ENCODE measurements at regions not wholly inside any gene's neighbourhood (a gene's known extent, or its start where the extent isn't known, plus 50 kb on each side); places are given as distances from the start of the nearest gene placed in this dataset.

- TF ChIP-seq CTCF (IDR thresholded peaks at IDR 0.05; ENCODE audit: control extremely low read depth in 1 of 3, insufficient read depth in 1 of 3, low read depth in 1 of 3, low read length in 3 of 3) = no peak
- no peak for TF ChIP-seq RNF2 (IDR thresholded peaks at IDR 0.05; ENCODE audit: borderline replicate concordance, low read depth, low read length, missing control alignments, poor library complexity, severe bottlenecking)
- no peak for TF ChIP-seq BCL11A (IDR thresholded peaks at IDR 0.05; ENCODE audit: low read depth in 2 of 2, low read length in 2 of 2)
- no peak for TF ChIP-seq KDM5A (IDR thresholded peaks at IDR 0.05; ENCODE audit: low read length)
- no peak for TF ChIP-seq MAX (IDR thresholded peaks at IDR 0.05)
- no peak for TF ChIP-seq EZH2 (IDR thresholded peaks at IDR 0.05; ENCODE audit: low read depth, low read length, severe bottlenecking)
- no peak for TF ChIP-seq POLR2A (IDR thresholded peaks at IDR 0.05; ENCODE audit: control extremely low read depth in 1 of 2, low read depth in 2 of 2, low read length in 2 of 2)
- no peak for TF ChIP-seq NRF1 (IDR thresholded peaks at IDR 0.05; ENCODE audit: low read depth, low read length)
- no peak for TF ChIP-seq ZNF274 (IDR thresholded peaks at IDR 0.05; ENCODE audit: borderline replicate concordance, extremely low read depth, low read length)
- no peak for TF ChIP-seq SP2 (IDR thresholded peaks at IDR 0.05; ENCODE audit: low read length)
- TF ChIP-seq HDAC2 (IDR thresholded peaks at IDR 0.05; ENCODE audit: borderline replicate concordance in 1 of 2, low read depth in 2 of 2, low read length in 2 of 2) = no peak
- no peak for TF ChIP-seq GABPA (IDR thresholded peaks at IDR 0.05; ENCODE audit: borderline replicate concordance, insufficient read depth, low read length)
- TF ChIP-seq TAF1 (IDR thresholded peaks at IDR 0.05; ENCODE audit: low read depth, low read length) = no peak
Measured at GRCh38 chr6:153523390-153523789, 392.3 kb upstream of the RGS17 start.
